HepG2 (cell line): ENCODE measurements at regions not wholly inside any gene's neighbourhood (a gene's known extent, or its start where the extent isn't known, plus 50 kb on each side); places are given as distances from the start of the nearest gene placed in this dataset.

Experiments used
- ATAC-seq: fragments of 200-7000 bp; cut with Tn5 transposase; 3 replicates; pipeline ENCODE4 v1.9.1; 2020; ENCODE audit warnings: mild to moderate bottlenecking, moderate library complexity
- BruUV-seq: library from RNA; stranded (reverse); fragments of 400-500 nt; replicated peaks from 2 replicates; lab custom pipeline; 2021; lab: Mats Ljungman, UMichigan
- CTCF ChIA-PET: fragments of 300-600 bp; formaldehyde crosslinking; extraction: SDS; loops from one replicate; lab custom pipeline; 2021; ENCODE audit warnings: low total read pairs, inconsistent platforms, low intra/inter-chr PET ratio; lab: Yijun Ruan, JAX
- POLR2A ChIA-PET: fragments of 350-600 bp; sonication (Branson Sonifier 250); formaldehyde crosslinking; loops from one replicate; lab custom pipeline; 2020; ENCODE audit warnings: antibody characterized with exemption, inconsistent platforms; lab: Yijun Ruan, JAX
- DNase-seq: peaks from one replicate; pipeline ENCODE4 v3.0.0-alpha.2; 2015; ENCODE audit warnings: low spot score
- FAIRE-seq: peaks from 3 replicates; lab custom pipeline; 2011; peaks lifted over from hg19 to GRCh38; lab: Jason Lieb, UNC
- H2AFZ ChIP-seq: one replicate; pipeline ENCODE4 v1.6.1; 2011; ENCODE audit warnings: low read length, inconsistent platforms
- H3K27ac ChIP-seq: fragments of 300-600 bp; 3 replicates; pipeline ENCODE4 v1.8.0; 2011; ENCODE audit warnings: mixed run types, mild to moderate bottlenecking, mixed read lengths, low read length, inconsistent platforms; ENCODE audit not compliant: insufficient read depth; ENCODE audit errors: extremely low read length
- H3K27me3 ChIP-seq, 2 experiments: fragments of 200-600 bp in 1 of 2; 2 replicates in 1 of 2; 3 replicates in 1 of 2; pipeline versions ENCODE4 v1.6.0 to v1.8.0; 2011; ENCODE audit warnings: low read length in 2 of 2, mild to moderate bottlenecking in 2 of 2, moderate library complexity in 2 of 2, inconsistent platforms in 1 of 2; ENCODE audit not compliant: insufficient read depth in 2 of 2, control insufficient read depth in 1 of 2
- H3K36me3 ChIP-seq, 2 experiments: fragments of 200-600 bp in 1 of 2; replicated peaks in 1 of 2; 2 replicates in 1 of 2; 3 replicates in 1 of 2; pipeline versions ENCODE4 v1.5.1 to v1.8.0; 2011; ENCODE audit warnings: low read length in 2 of 2, inconsistent platforms in 1 of 2; ENCODE audit not compliant: insufficient read depth in 2 of 2, control insufficient read depth in 1 of 2
- H3K4me1 ChIP-seq: 2 replicates; pipeline ENCODE4 v1.5.1; 2012; ENCODE audit warnings: low read length, inconsistent platforms; ENCODE audit not compliant: insufficient read depth
- H3K4me2 ChIP-seq: 2 replicates; pipeline ENCODE4 v1.6.0; 2011; ENCODE audit warnings: low read depth, low read length, inconsistent platforms
- H3K4me3 ChIP-seq, 3 experiments: fragments of 200-600 bp in 1 of 3; sonication (generic), shearing (Covaris generic) in 1 of 3; replicated peaks in 1 of 3; 2 replicates each; pipeline ENCODE4 v1.5.1; 2011 to 2016; ENCODE audit warnings: low read length in 3 of 3, inconsistent platforms in 2 of 3, low read depth in 2 of 3, mild to moderate bottlenecking in 2 of 3, control low read depth in 1 of 3, mixed read lengths in 1 of 3; ENCODE audit not compliant: insufficient read depth in 1 of 3
- H3K79me2 ChIP-seq: one replicate; pipeline ENCODE4 v1.6.1; 2011; ENCODE audit warnings: low read length, inconsistent platforms; ENCODE audit not compliant: insufficient read depth
- H3K9ac ChIP-seq: 2 replicates; pipeline ENCODE4 v1.6.0; 2011; ENCODE audit warnings: mild to moderate bottlenecking, low read depth, low read length, inconsistent platforms; ENCODE audit not compliant: insufficient read depth
- H3K9me3 ChIP-seq: 2 replicates; pipeline ENCODE4 v1.5.1; 2012; ENCODE audit warnings: mild to moderate bottlenecking, low read length
- H4K20me1 ChIP-seq: 2 replicates; pipeline ENCODE4 v1.6.0; 2011; ENCODE audit warnings: inconsistent platforms, mild to moderate bottlenecking, low read length, moderate library complexity; ENCODE audit not compliant: insufficient read depth
- ATF1 ChIP-seq: IDR thresholded peaks from 2 replicates; pipeline ENCODE4 v1.6.1; 2016; ENCODE audit warnings: mild to moderate bottlenecking, control low read depth
- CREB1 ChIP-seq, 2 experiments: fragments of 450-650 bp in 1 of 2; IDR thresholded peaks; 2 replicates each; pipeline ENCODE4 v1.6.1; 2016 to 2017; ENCODE audit warnings: control low read depth in 1 of 2, mild to moderate bottlenecking in 1 of 2, missing compliant biosample characterization in 1 of 2, missing genetic modification characterization in 1 of 2
- FOSL2 ChIP-seq: sonication (generic); formaldehyde crosslinking; IDR thresholded peaks from 2 replicates; pipeline ENCODE4 v1.4.0; 2020; ENCODE audit warnings: missing genetic modification reagents
- NFYC ChIP-seq: IDR thresholded peaks from 2 replicates; pipeline ENCODE4 v1.6.1; 2016; ENCODE audit warnings: missing genetic modification reagents, missing compliant biosample characterization
- SAP130 ChIP-seq: IDR thresholded peaks from 2 replicates; pipeline ENCODE4 v1.6.1; 2016; ENCODE audit warnings: low read depth
- SP4 ChIP-seq: sonication (generic); formaldehyde crosslinking; IDR thresholded peaks from 2 replicates; pipeline ENCODE4 v1.8.1; 2023; ENCODE audit warnings: mild to moderate bottlenecking, missing genetic modification reagents
- ZFX ChIP-seq: sonication (generic); formaldehyde crosslinking; IDR thresholded peaks from 2 replicates; pipeline ENCODE4 v1.4.0; 2020; ENCODE audit warnings: mild to moderate bottlenecking, low read depth, missing genetic modification reagents, moderate library complexity
- ZMYM3 ChIP-seq: sonication (generic); formaldehyde crosslinking; IDR thresholded peaks from 2 replicates; pipeline ENCODE4 v1.5.1; 2020; ENCODE audit warnings: mild to moderate bottlenecking, missing genetic modification reagents
- ZSCAN12 ChIP-seq: sonication (generic); formaldehyde crosslinking; IDR thresholded peaks from 2 replicates; pipeline ENCODE4 v1.9.0; 2021; ENCODE audit warnings: mild to moderate bottlenecking, missing genetic modification reagents
- WGBS: methylation state at CpG from one replicate; pipeline ENCODE4 v1.1.6; 2017; ENCODE audit warnings: low lambda C conversion rate; 5-methylcytosine and 5-hydroxymethylcytosine counted together
- in situ Hi-C: cut with HindIII; loops from 2 replicates; pipeline ENCODE4 v1.10.0; 2017; ENCODE audit warnings: low pct_unique_long_range_greater_than_20kb; ENCODE audit not compliant: extremely low pct_ligation_motif_present
- intact Hi-C: fragments of 100-400 bp; cut with micrococcal nuclease; formaldehyde crosslinking; loops from one replicate; pipeline ENCODE4 v1.10.0; 2022; ENCODE audit not compliant: unreplicated experiment
- TF ChIP-seq, protein P1 (sequence below): IDR thresholded peaks from 2 replicates; pipeline ENCODE4 v1.6.1; 2016; ENCODE audit warnings: missing genetic modification reagents, missing compliant biosample characterization

DNA sequence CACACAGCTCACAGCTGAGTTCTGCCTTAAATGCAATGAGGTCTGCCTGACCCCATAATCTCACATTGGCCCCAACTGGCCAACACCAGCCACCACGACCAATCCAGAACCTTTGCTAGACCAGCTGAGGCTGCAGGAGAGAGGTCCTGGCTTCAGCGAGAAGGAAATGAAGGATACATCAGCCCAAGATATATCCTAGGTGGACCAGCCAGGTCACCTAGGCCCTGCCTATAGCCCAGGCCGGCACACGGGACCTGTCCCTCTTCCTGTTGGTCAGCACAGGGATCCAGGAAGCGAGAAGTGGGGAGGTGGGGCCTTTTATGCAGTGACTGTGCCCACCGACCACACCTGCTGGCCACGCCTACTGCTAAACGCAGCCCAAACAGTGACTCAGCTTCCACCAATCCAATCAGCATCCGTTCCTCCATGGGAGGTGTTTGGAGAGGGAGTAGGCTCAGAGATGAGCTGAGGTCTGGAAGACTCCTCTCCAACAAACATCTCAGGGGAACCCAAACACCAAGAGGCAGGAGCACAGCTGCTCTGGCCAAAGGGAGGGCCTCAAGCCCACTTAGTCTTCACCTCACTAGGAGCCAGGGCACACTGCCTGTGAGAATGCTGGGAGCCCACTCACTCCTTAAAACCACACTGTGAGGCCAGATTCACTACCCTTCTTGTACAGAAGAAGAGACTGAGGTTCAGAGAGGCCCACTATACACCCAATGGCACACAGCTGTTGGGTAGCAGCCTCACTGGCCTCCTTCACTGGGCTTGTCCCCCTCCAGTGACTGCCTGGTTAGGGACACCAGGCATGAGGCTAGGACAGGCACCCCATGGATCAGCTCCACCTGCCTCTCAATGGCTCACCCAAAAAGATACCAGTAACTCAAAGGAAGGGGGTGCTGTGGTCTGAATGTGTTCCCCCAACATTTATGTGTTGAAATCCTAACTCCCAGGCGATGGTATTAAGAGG lies 51.3 kb upstream of the PPP2R5C start (continued):
- TF ChIP-seq ZMYM3 (CRISPR knock-in tag) (peak; percentile 9; the same call in 1 of the 2 replicates), SP4 (CRISPR knock-in tag) (0 out of 2 replicates have a peak, but pooled peaks have one; percentile 23), SAP130 (CRISPR knock-in tag) (peak; percentile 31), NFYC (CRISPR knock-in tag) (0 out of 2 replicates have a peak, but pooled peaks have one; percentile 39), ZFX (peak; percentile 42; the same call in 1 of the 2 replicates), FOSL2 (CRISPR knock-in tag) (peak; percentile 84), ZSCAN12 (CRISPR knock-in tag) (no peak)
- TF ChIP-seq, protein P1, sequence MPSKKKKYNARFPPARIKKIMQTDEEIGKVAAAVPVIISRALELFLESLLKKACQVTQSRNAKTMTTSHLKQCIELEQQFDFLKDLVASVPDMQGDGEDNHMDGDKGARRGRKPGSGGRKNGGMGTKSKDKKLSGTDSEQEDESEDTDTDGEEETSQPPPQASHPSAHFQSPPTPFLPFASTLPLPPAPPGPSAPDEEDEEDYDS (CRISPR knock-in tag): peak; percentile 91

DNA sequence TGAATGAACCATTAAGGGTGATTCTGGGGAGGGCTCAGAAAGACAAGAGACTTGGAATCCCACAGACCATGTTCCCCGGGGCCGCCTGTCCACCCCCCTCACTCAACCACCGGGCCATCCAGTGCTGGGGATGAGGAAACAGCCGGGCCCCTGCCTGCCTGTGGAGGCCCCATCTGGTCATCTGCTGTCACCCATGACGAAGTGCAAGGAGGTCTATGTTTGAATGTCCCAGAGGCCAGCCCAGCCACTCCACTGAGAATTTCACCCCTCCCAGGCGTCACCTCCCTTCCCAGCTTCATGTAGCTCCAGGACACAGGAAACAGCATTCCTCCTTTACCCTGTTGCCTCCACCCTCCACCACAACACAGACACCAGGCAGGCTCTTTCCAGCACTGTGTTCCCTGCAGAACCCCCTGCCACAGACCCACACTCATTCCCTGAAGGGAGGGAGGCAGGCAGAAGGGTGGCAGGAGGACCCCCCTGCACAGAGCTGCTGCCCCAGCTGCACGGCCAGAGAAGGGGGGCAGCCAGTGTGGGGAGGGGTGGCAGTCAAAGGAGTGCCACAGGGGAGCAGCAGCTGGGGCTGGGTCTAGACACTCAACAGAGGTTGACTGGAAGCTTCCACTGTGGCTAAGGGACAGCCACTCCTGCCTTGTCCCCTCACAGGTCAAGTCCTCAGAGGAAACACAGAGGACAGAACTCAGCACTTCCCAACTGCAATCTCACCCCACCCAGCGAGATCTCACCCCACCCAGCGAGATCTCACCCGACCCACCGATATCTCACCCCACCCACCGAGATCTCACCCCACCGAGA lies 50.3 kb upstream of the PPP2R5C start:
- intact Hi-C loops: no loop called here
- H3K79me2 ChIP-seq: no peaks in the 10 kb centered on the region
- ChIA-PET CTCF (no interaction called here), POLR2A (no interaction called here)
- H3K36me3 ChIP-seq: no peaks in the 10 kb centered on the region
- no TSS peak for BruUV-seq
- DNase-seq: no peak
- peak overlapping the region; percentile 62 for H3K4me2 ChIP-seq
- 0 out of 2 replicates have a peak overlapping the region, but pooled peaks have one; percentile 2 for H3K9ac ChIP-seq
- H3K4me3 ChIP-seq: peak overlapping the region in 1 of 3 experiments; percentile 34; a peak in 1 of 6 replicates
- TF ChIP-seq ATF1 (CRISPR knock-in tag) (no peak), CREB1 (IDR thresholded peaks at IDR 0.05) (0 out of 2 replicates have a peak, but pooled peaks have one; percentile 10), CREB1 (CRISPR knock-in tag; IDR thresholded peaks at IDR 0.05) (no peak)
- H3K27me3 ChIP-seq: 0 out of 5 replicates have a peak, but pooled peaks cover 0 to under 1% of the 10 kb centered on the region in 2 experiments
- no peaks in the 10 kb centered on the region for H4K20me1 ChIP-seq
- 35% methylated on average over 9 of the region's 13 CpGs for WGBS
- H3K4me1 ChIP-seq: peaks cover 52% of the 10 kb centered on the region
- in situ Hi-C loops: loop anchor here (5.0 to 25.0 kb wide), 2 partner anchors 46 to 376 kb away; partner anchors contain the start of gene HSP90AA1
- ATAC-seq: no peak
- no peak for FAIRE-seq
- H2AFZ ChIP-seq: no peak overlapping the region
- no peak overlapping the region for H3K27ac ChIP-seq
- H3K9me3 ChIP-seq: no peaks in the 10 kb centered on the region
